OCI-LY1 (cell line): ENCODE measurements at regions not wholly inside any gene's neighbourhood (a gene's known extent, or its start where the extent isn't known, plus 50 kb on each side); places are given as distances from the start of the nearest gene placed in this dataset.

ENCODE experiments used
- H2AFZ ChIP-seq: fragments of 200-600 bp; sonication (generic), shearing (Covaris generic); 2 replicates; pipeline ENCODE4 v1.6.0; 2014; ENCODE audit warnings: antibody characterized with exemption, mild to moderate bottlenecking, low read length
- H3F3A ChIP-seq: fragments of 200-600 bp; sonication (generic), shearing (Covaris generic); 2 replicates; pipeline ENCODE4 v1.6.0; 2014; ENCODE audit warnings: mild to moderate bottlenecking, antibody characterized with exemption, low read length, moderate library complexity; ENCODE audit not compliant: insufficient read depth
- H3K27ac ChIP-seq: fragments of 200-600 bp; sonication (generic); 2 replicates; pipeline ENCODE4 v1.5.1; 2014; ENCODE audit warnings: low read length, mixed run types, mild to moderate bottlenecking, low read depth; ENCODE audit not compliant: poor library complexity, severe bottlenecking
- H3K27me3 ChIP-seq: fragments of 200-600 bp; sonication (generic); 2 replicates; pipeline ENCODE4 v1.6.0; 2014; ENCODE audit warnings: antibody characterized with exemption, mild to moderate bottlenecking, low read length, moderate library complexity; ENCODE audit not compliant: insufficient read depth
- H3K36me3 ChIP-seq: fragments of 200-600 bp; sonication (generic); 2 replicates; pipeline ENCODE4 v1.6.1; 2014; ENCODE audit warnings: mild to moderate bottlenecking, antibody characterized with exemption, low read length, moderate library complexity, mixed read lengths; ENCODE audit not compliant: insufficient read depth
- H3K4me1 ChIP-seq: fragments of 200-600 bp; sonication (generic); 2 replicates; pipeline ENCODE4 v1.5.1; 2014; ENCODE audit warnings: mild to moderate bottlenecking, low read length, moderate library complexity; ENCODE audit not compliant: insufficient read depth, severe bottlenecking
- H3K4me2 ChIP-seq: fragments of 200-600 bp; sonication (generic), shearing (Covaris generic); 2 replicates; pipeline ENCODE4 v1.6.1; 2014; ENCODE audit warnings: low read length
- H3K4me3 ChIP-seq: fragments of 200-600 bp; sonication (generic); 2 replicates; pipeline ENCODE4 v1.5.1; 2014; ENCODE audit warnings: low read length, low read depth, mild to moderate bottlenecking, mixed read lengths; ENCODE audit not compliant: poor library complexity, severe bottlenecking
- H3K79me2 ChIP-seq: fragments of 200-600 bp; shearing (Covaris generic); 2 replicates; pipeline ENCODE4 v1.6.1; 2016; ENCODE audit warnings: mixed run types, low read length, mixed read lengths; ENCODE audit not compliant: insufficient read depth
- H3K9ac ChIP-seq: fragments of 200-600 bp; sonication (generic), shearing (Covaris generic); 2 replicates; pipeline ENCODE4 v1.6.1; 2014; ENCODE audit warnings: mild to moderate bottlenecking, low read length, mixed read lengths
- H3K9me2 ChIP-seq: fragments of 200-600 bp; sonication (generic), shearing (Covaris generic); 2 replicates; pipeline ENCODE4 v1.6.1; 2014; ENCODE audit warnings: low read depth, mild to moderate bottlenecking, low read length, mixed read lengths
- H3K9me3 ChIP-seq: fragments of 200-600 bp; shearing (Covaris generic); 2 replicates; pipeline ENCODE4 v1.6.1; 2014; ENCODE audit warnings: low read length, mixed read lengths
- H4K20me1 ChIP-seq: fragments of 200-600 bp; sonication (generic), shearing (Covaris generic); 2 replicates; pipeline ENCODE4 v1.6.0; 2016; ENCODE audit warnings: mild to moderate bottlenecking, low read length; ENCODE audit not compliant: insufficient read depth
- CTCF ChIP-seq: fragments of 200-600 bp; sonication (generic), shearing (Covaris generic); IDR thresholded peaks from 2 replicates; pipeline ENCODE4 v1.5.1; 2017; ENCODE audit warnings: mild to moderate bottlenecking, antibody characterized with exemption, low read length, moderate library complexity, mixed read lengths
- EZH2 ChIP-seq: fragments of 200-600 bp; sonication (generic), shearing (Covaris generic); IDR thresholded peaks from 2 replicates; pipeline ENCODE4 v1.8.0; 2017; ENCODE audit warnings: borderline replicate concordance, mixed run types, mild to moderate bottlenecking, antibody characterized with exemption, low read length, moderate library complexity, mixed read lengths

- no peaks in the 10 kb centered on the region for H3K79me2 ChIP-seq
- H3K36me3 ChIP-seq, result no peaks in the 10 kb centered on the region
- no peak overlapping the region for H3K4me2 ChIP-seq
- no peak overlapping the region for H3K27ac ChIP-seq
- H3K9ac ChIP-seq, result no peak overlapping the region
- no peak overlapping the region for H3K4me3 ChIP-seq
- no peaks in the 10 kb centered on the region for H3F3A ChIP-seq
- no peaks in the 10 kb centered on the region for H4K20me1 ChIP-seq
- H3K27me3 ChIP-seq, result no peaks in the 10 kb centered on the region
- H3K9me2 ChIP-seq, result no peaks in the 10 kb centered on the region
- H2AFZ ChIP-seq, result no peak overlapping the region
- no peak for TF ChIP-seq CTCF
- no peak for TF ChIP-seq EZH2
- no peaks in the 10 kb centered on the region for H3K4me1 ChIP-seq
- H3K9me3 ChIP-seq, result no peaks in the 10 kb centered on the region
These were observed 72.7 kb upstream of the ALDH1L1 start for GRCh38 chr3:126253072-126253471.

- no peak overlapping the region for H3K27ac ChIP-seq
- no peaks in the 10 kb centered on the region for H3K27me3 ChIP-seq
- no peaks in the 10 kb centered on the region for H3K4me1 ChIP-seq
- H3K4me2 ChIP-seq, result no peak overlapping the region
- no peak overlapping the region for H3K9ac ChIP-seq
- H3K36me3 ChIP-seq, result no peaks in the 10 kb centered on the region
- H4K20me1 ChIP-seq, result no peaks in the 10 kb centered on the region
- no peaks in the 10 kb centered on the region for H3K9me2 ChIP-seq
- H2AFZ ChIP-seq, result no peak overlapping the region
- no peak for TF ChIP-seq CTCF
- no peak for TF ChIP-seq EZH2
- no peak overlapping the region for H3K4me3 ChIP-seq
- H3K9me3 ChIP-seq, result no peaks in the 10 kb centered on the region
- no peaks in the 10 kb centered on the region for H3K79me2 ChIP-seq
- no peaks in the 10 kb centered on the region for H3F3A ChIP-seq
These were observed 72.0 kb upstream of the ALDH1L1 start for GRCh38 chr3:126252373-126252772.

- Histone ChIP-seq H3K36me3 (no peaks in the 10 kb centered on the region), H3K4me1 (no peaks in the 10 kb centered on the region), H2AFZ (no peak overlapping the region), H3K9me3 (no peaks in the 10 kb centered on the region), H3K27ac (no peak overlapping the region), H3K79me2 (no peaks in the 10 kb centered on the region), H3K9ac (no peak overlapping the region), H3F3A (no peaks in the 10 kb centered on the region), H3K27me3 (no peaks in the 10 kb centered on the region), H4K20me1 (no peaks in the 10 kb centered on the region), H3K4me2 (no peak overlapping the region), H3K4me3 (no peak overlapping the region), H3K9me2 (no peaks in the 10 kb centered on the region)
- TF ChIP-seq CTCF, result peak; percentile 75
- TF ChIP-seq EZH2, result no peak
These were observed 65.7 kb upstream of the ALDH1L1 start for GRCh38 chr3:126245811-126246727.
